ENCODE measurements at regions not wholly inside any gene's neighbourhood (a gene's known extent, or its start where the extent isn't known, plus 50 kb on each side); places are given as distances from the start of the nearest gene placed in this dataset.

GRCh38 chr15:66864086-66864830 is 162.2 kb downstream of the SMAD6 start:
- H3K36me3 ChIP-seq = no peaks in the 10 kb centered on the region
- no peaks in the 10 kb centered on the region for H3K27me3 ChIP-seq
- no peak for TF ChIP-seq CTCF (IDR thresholded peaks at IDR 0.05)
- no peaks in the 10 kb centered on the region for H3K9me3 ChIP-seq
- intact Hi-C loops (cut with DNase I) = no loop called here
- no peak overlapping the region for H3K27ac ChIP-seq
- H3K4me1 ChIP-seq = no peaks in the 10 kb centered on the region
- H3K4me3 ChIP-seq = no peak overlapping the region
- no peak for DNase-seq
- ATAC-seq = no peak

GRCh38 chr15:66864871-66865281 is 162.8 kb downstream of the SMAD6 start:
- no peaks in the 10 kb centered on the region for H3K4me1 ChIP-seq
- no peak overlapping the region for H3K4me3 ChIP-seq
- H3K27ac ChIP-seq = no peak overlapping the region
- intact Hi-C loops (cut with DNase I) = no loop called here
- no peaks in the 10 kb centered on the region for H3K9me3 ChIP-seq
- DNase-seq (no peak), ATAC-seq (no peak)
- H3K36me3 ChIP-seq = no peaks in the 10 kb centered on the region
- H3K27me3 ChIP-seq = no peaks in the 10 kb centered on the region
- TF ChIP-seq CTCF (IDR thresholded peaks at IDR 0.05) = no peak

- Histone ChIP-seq H3K27me3 (no peaks in the 10 kb centered on the region), H3K4me3 (no peak overlapping the region), H3K27ac (no peak overlapping the region), H3K36me3 (no peaks in the 10 kb centered on the region), H3K4me1 (no peaks in the 10 kb centered on the region), H3K9me3 (no peaks in the 10 kb centered on the region)
- TF ChIP-seq CTCF (IDR thresholded peaks at IDR 0.05) = no peak
- intact Hi-C loops (cut with DNase I) = no loop called here
- ATAC-seq (peak; percentile 89), DNase-seq (no peak)
These were observed 163.9 kb downstream of the SMAD6 start for GRCh38 chr15:66865622-66866611.

- intact Hi-C loops (cut with DNase I) = no loop called here
- H3K4me1 ChIP-seq = no peaks in the 10 kb centered on the region
- no peak overlapping the region for H3K27ac ChIP-seq
- no peak for DNase-seq
- H3K4me3 ChIP-seq = no peak overlapping the region
- TF ChIP-seq CTCF (IDR thresholded peaks at IDR 0.05) = no peak
- H3K36me3 ChIP-seq = no peaks in the 10 kb centered on the region
- no peaks in the 10 kb centered on the region for H3K27me3 ChIP-seq
- H3K9me3 ChIP-seq = no peaks in the 10 kb centered on the region
- ATAC-seq = no peak
These were observed 164.6 kb downstream of the SMAD6 start for GRCh38 chr15:66866656-66867055.

GRCh38 chr15:66868918-66869317 is 166.9 kb downstream of the SMAD6 start:
- no peak overlapping the region for H3K27ac ChIP-seq

More at GRCh38 chr15:66868918-66869317, 166.9 kb downstream of the SMAD6 start:
- no peak for DNase-seq
- no peaks in the 10 kb centered on the region for H3K4me1 ChIP-seq
- H3K9me3 ChIP-seq = no peaks in the 10 kb centered on the region
- no peak overlapping the region for H3K4me3 ChIP-seq
- no peak for ATAC-seq
- intact Hi-C loops (cut with DNase I) = no loop called here
- TF ChIP-seq CTCF (IDR thresholded peaks at IDR 0.05) = no peak
- no peaks in the 10 kb centered on the region for H3K27me3 ChIP-seq
- no peaks in the 10 kb centered on the region for H3K36me3 ChIP-seq
